AG04450 (cell line): ENCODE measurements at regions not wholly inside any gene's neighbourhood (a gene's known extent, or its start where the extent isn't known, plus 50 kb on each side); places are given as distances from the start of the nearest gene placed in this dataset.
"Not testable (repeated sequence)": the region's sequence is repeated elsewhere in the genome, so short reads cannot be mapped to it uniquely, and the experiment has no call there.

Source experiments
- CTCF ChIA-PET: fragments of 300-600, 350-600 bp; formaldehyde crosslinking; extraction: SDS; loops from one replicate; lab custom pipeline; 2022; ENCODE audit warnings: antibody characterized with exemption, inconsistent platforms; lab: Charles Lee
- POLR2A ChIA-PET: fragments of 350-600 bp; formaldehyde crosslinking; extraction: SDS; loops from one replicate; lab custom pipeline; 2021; ENCODE audit warnings: antibody characterized with exemption, inconsistent platforms; lab: Yijun Ruan, JAX
- DNase-seq: peaks from one replicate; pipeline ENCODE4 v3.0.0-alpha.2; 2011; ENCODE audit warnings: low read depth, low spot score
- H3K27ac ChIP-seq: one replicate; pipeline ENCODE4 v1.5.1; 2012; ENCODE audit warnings: low read depth, low read length, control low read depth
- H3K27me3 ChIP-seq: one replicate; pipeline ENCODE4 v1.6.0; 2012; ENCODE audit warnings: low read length; ENCODE audit not compliant: control insufficient read depth, insufficient read depth
- H3K4me3 ChIP-seq: 2 replicates; pipeline ENCODE4 v1.5.1; 2011; ENCODE audit warnings: mild to moderate bottlenecking, low read depth, low read length, control low read depth
- H3K9me3 ChIP-seq: 2 replicates; pipeline ENCODE4 v1.5.1; 2012; ENCODE audit warnings: low read length; ENCODE audit not compliant: control insufficient read depth, insufficient read depth
- CTCF ChIP-seq: IDR thresholded peaks from 2 replicates; pipeline ENCODE4 v1.5.1; 2011; ENCODE audit warnings: low read depth, low read length, control low read depth, inconsistent platforms

- CTCF ChIA-PET: no interaction called here
- no peak overlapping the region for H3K27ac ChIP-seq
- H3K4me3 ChIP-seq: no peak overlapping the region
- POLR2A ChIA-PET: no interaction called here
- H3K9me3 ChIP-seq: no peaks in the 10 kb centered on the region
- DNase-seq: no peak
- H3K27me3 ChIP-seq: no peaks in the 10 kb centered on the region
- no peak for TF ChIP-seq CTCF
These were observed 219.4 kb downstream of the PTGER3 start for GRCh38 chr1:70828177-70828576.

- H3K9me3 ChIP-seq, CTCF ChIA-PET, DNase-seq, H3K27ac ChIP-seq, POLR2A ChIA-PET, H3K4me3 ChIP-seq, H3K27me3 ChIP-seq: not testable (repeated sequence)
These were observed 213.3 kb downstream of the PTGER3 start for GRCh38 chr1:70834365-70834764.

GRCh38 chr1:70836456-70836855 lies 211.2 kb downstream of the PTGER3 start:
- H3K9me3 ChIP-seq: no peaks in the 10 kb centered on the region
- no peak for TF ChIP-seq CTCF

GRCh38 chr1:70840260-70840953 lies 207.2 kb downstream of the PTGER3 start:
- H3K27ac ChIP-seq: no peak overlapping the region
- CTCF ChIA-PET: no interaction called here
- H3K4me3 ChIP-seq: no peak overlapping the region
- H3K9me3 ChIP-seq: no peaks in the 10 kb centered on the region
- no peak for DNase-seq
- no peak for TF ChIP-seq CTCF
- H3K27me3 ChIP-seq: no peaks in the 10 kb centered on the region
- POLR2A ChIA-PET: no interaction called here

More at GRCh38 chr1:70836456-70836855, 211.2 kb downstream of the PTGER3 start:
- POLR2A ChIA-PET: no interaction called here
- no peaks in the 10 kb centered on the region for H3K27me3 ChIP-seq
- no peak overlapping the region for H3K27ac ChIP-seq
- CTCF ChIA-PET: no interaction called here
- DNase-seq: no peak
- no peak overlapping the region for H3K4me3 ChIP-seq

- DNase-seq: no peak
- no peak overlapping the region for H3K4me3 ChIP-seq
- POLR2A ChIA-PET: no interaction called here
- no peak overlapping the region for H3K27ac ChIP-seq
- no peak for TF ChIP-seq CTCF
- no peaks in the 10 kb centered on the region for H3K27me3 ChIP-seq
- CTCF ChIA-PET: no interaction called here
- H3K9me3 ChIP-seq: no peaks in the 10 kb centered on the region
These were observed 205.1 kb downstream of the PTGER3 start for GRCh38 chr1:70842562-70842961.
